ENCODE measurements at regions not wholly inside any gene's neighbourhood (a gene's known extent, or its start where the extent isn't known, plus 50 kb on each side); places are given as distances from the start of the nearest gene placed in this dataset.

GRCh38 chr18:51891876-51892275 lies 448.1 kb upstream of the DCC start:
- WGBS, 2 donors = 63 to 68% methylated on average over 1 of the region's 1 CpG
- TF ChIP-seq CTCF (IDR thresholded peaks at IDR 0.05; ENCODE audit: control extremely low read depth, extremely low read depth) = no peak
- peaks cover 0 to 2% (median 0%) of the 10 kb centered on the region in 5 donors for H3K4me1 ChIP-seq (ENCODE audit: control insufficient read depth in 5 of 5, insufficient read depth in 5 of 5, low read length in 5 of 5)
- no peaks in the 10 kb centered on the region for H3K36me3 ChIP-seq (ENCODE audit: control insufficient read depth in 4 of 4, insufficient read depth in 4 of 4, low read length in 4 of 4)
- ATAC-seq (ENCODE audit: insufficient read depth, low FRiP score) (no peak), DNase-seq (no peak)
- no peak overlapping the region for H3K4me3 ChIP-seq
- H3K27me3 ChIP-seq (ENCODE audit: control insufficient read depth in 3 of 3, insufficient read depth in 3 of 3, low read length in 2 of 3) = no peaks in the 10 kb centered on the region
- H3K9me3 ChIP-seq (ENCODE audit: control insufficient read depth in 4 of 4, insufficient read depth in 3 of 4, low read length in 3 of 4) = no peaks in the 10 kb centered on the region
- no peak overlapping the region for H3K9ac ChIP-seq (ENCODE audit: insufficient read depth in 1 of 2, low read length in 2 of 2)
- H3K27ac ChIP-seq (ENCODE audit: low read depth in 1 of 2, low read length in 1 of 2) = no peak overlapping the region

- DNase-seq (no peak), ATAC-seq (ENCODE audit: insufficient read depth, low FRiP score) (no peak)
- Histone ChIP-seq H3K4me1 (ENCODE audit: control insufficient read depth in 5 of 5, insufficient read depth in 5 of 5, low read length in 5 of 5) (no peaks in the 10 kb centered on the region), H3K9me3 (ENCODE audit: control insufficient read depth in 4 of 4, insufficient read depth in 3 of 4, low read length in 3 of 4) (no peaks in the 10 kb centered on the region), H3K4me3 (no peak overlapping the region), H3K9ac (ENCODE audit: insufficient read depth in 1 of 2, low read length in 2 of 2) (no peak overlapping the region), H3K27me3 (ENCODE audit: control insufficient read depth in 3 of 3, insufficient read depth in 3 of 3, low read length in 2 of 3) (no peaks in the 10 kb centered on the region), H3K36me3 (ENCODE audit: control insufficient read depth in 4 of 4, insufficient read depth in 4 of 4, low read length in 4 of 4) (no peaks in the 10 kb centered on the region), H3K27ac (ENCODE audit: low read depth in 1 of 2, low read length in 1 of 2) (no peak overlapping the region)
- TF ChIP-seq CTCF (IDR thresholded peaks at IDR 0.05; ENCODE audit: control extremely low read depth, extremely low read depth) = no peak
- 89 to 92% methylated on average over 6 of the region's 6 CpGs for WGBS, 2 donors
Observed at GRCh38 chr18:51897884-51898283, 442.1 kb upstream of the DCC start.

- Histone ChIP-seq H3K27ac (ENCODE audit: low read depth in 1 of 2, low read length in 1 of 2) (no peak overlapping the region), H3K9ac (ENCODE audit: insufficient read depth in 1 of 2, low read length in 2 of 2) (no peak overlapping the region), H3K36me3 (ENCODE audit: control insufficient read depth in 4 of 4, insufficient read depth in 4 of 4, low read length in 4 of 4) (no peaks in the 10 kb centered on the region), H3K4me3 (no peak overlapping the region), H3K9me3 (ENCODE audit: control insufficient read depth in 4 of 4, insufficient read depth in 3 of 4, low read length in 3 of 4) (no peaks in the 10 kb centered on the region), H3K27me3 (ENCODE audit: control insufficient read depth in 3 of 3, insufficient read depth in 3 of 3, low read length in 2 of 3) (no peaks in the 10 kb centered on the region), H3K4me1 (ENCODE audit: control insufficient read depth in 5 of 5, insufficient read depth in 5 of 5, low read length in 5 of 5) (no peaks in the 10 kb centered on the region)
- 86 to 90% methylated on average over 7 of the region's 7 CpGs for WGBS, 2 donors
- ATAC-seq (ENCODE audit: insufficient read depth, low FRiP score) (no peak), DNase-seq (no peak)
- TF ChIP-seq CTCF (IDR thresholded peaks at IDR 0.05; ENCODE audit: control extremely low read depth, extremely low read depth) = no peak
Observed at GRCh38 chr18:51907687-51908597, 432.1 kb upstream of the DCC start.

- Histone ChIP-seq H3K36me3 (ENCODE audit: control insufficient read depth in 4 of 4, insufficient read depth in 4 of 4, low read length in 4 of 4) (no peaks in the 10 kb centered on the region), H3K9me3 (ENCODE audit: control insufficient read depth in 4 of 4, insufficient read depth in 3 of 4, low read length in 3 of 4) (no peaks in the 10 kb centered on the region), H3K4me1 (ENCODE audit: control insufficient read depth in 5 of 5, insufficient read depth in 5 of 5, low read length in 5 of 5) (no peaks in the 10 kb centered on the region), H3K27ac (ENCODE audit: low read depth in 1 of 2, low read length in 1 of 2) (no peak overlapping the region), H3K4me3 (no peak overlapping the region), H3K27me3 (ENCODE audit: control insufficient read depth in 3 of 3, insufficient read depth in 3 of 3, low read length in 2 of 3) (no peaks in the 10 kb centered on the region), H3K9ac (ENCODE audit: insufficient read depth in 1 of 2, low read length in 2 of 2) (no peak overlapping the region)
- ATAC-seq (ENCODE audit: insufficient read depth, low FRiP score) (no peak), DNase-seq (no peak)
- TF ChIP-seq CTCF (IDR thresholded peaks at IDR 0.05; ENCODE audit: control extremely low read depth, extremely low read depth) = no peak
Observed at GRCh38 chr18:51908598-51908944, 431.4 kb upstream of the DCC start.

Data from lung (tissue), 11 donors.